Endothelial cell of umbilical vein (primary cell): ENCODE measurements at regions not wholly inside any gene's neighbourhood (a gene's known extent, or its start where the extent isn't known, plus 50 kb on each side); places are given as distances from the start of the nearest gene placed in this dataset.

Experiments
- EZH2 ChIP-seq: IDR thresholded peaks from 2 replicates; pipeline ENCODE4 v1.6.1; 2012; ENCODE audit warnings: borderline replicate concordance, low read depth, mild to moderate bottlenecking, moderate library complexity, low read length, inconsistent platforms; ENCODE audit not compliant: severe bottlenecking
- POLR2A ChIP-seq: IDR thresholded peaks from 2 replicates; pipeline ENCODE4 v1.6.1; 2012; ENCODE audit warnings: low read depth, mild to moderate bottlenecking, control low read depth, low read length
- POLR2AphosphoS5 ChIP-seq: IDR thresholded peaks from 2 replicates; pipeline ENCODE4 v1.6.1; 2012; ENCODE audit warnings: low read depth, mild to moderate bottlenecking, control low read depth, low read length, moderate library complexity; ENCODE audit not compliant: insufficient read depth
- TF ChIP-seq, protein P1 (sequence below), 2 donors: IDR thresholded peaks; 1 replicate in 1 of 2; 2 replicates in 1 of 2; pipeline ENCODE4 v1.5.1; 2011; ENCODE audit warnings: low read length in 2 of 2, mild to moderate bottlenecking in 2 of 2, moderate library complexity in 2 of 2, control low read depth in 1 of 2, inconsistent platforms in 1 of 2, low read depth in 1 of 2; ENCODE audit not compliant: insufficient read depth in 1 of 2; ENCODE audit errors: extremely low read depth in 1 of 2
- TF ChIP-seq, protein P2 (sequence below): IDR thresholded peaks from 2 replicates; pipeline ENCODE4 v1.6.1; 2011; ENCODE audit not compliant: insufficient read depth, insufficient read length

DNA sequence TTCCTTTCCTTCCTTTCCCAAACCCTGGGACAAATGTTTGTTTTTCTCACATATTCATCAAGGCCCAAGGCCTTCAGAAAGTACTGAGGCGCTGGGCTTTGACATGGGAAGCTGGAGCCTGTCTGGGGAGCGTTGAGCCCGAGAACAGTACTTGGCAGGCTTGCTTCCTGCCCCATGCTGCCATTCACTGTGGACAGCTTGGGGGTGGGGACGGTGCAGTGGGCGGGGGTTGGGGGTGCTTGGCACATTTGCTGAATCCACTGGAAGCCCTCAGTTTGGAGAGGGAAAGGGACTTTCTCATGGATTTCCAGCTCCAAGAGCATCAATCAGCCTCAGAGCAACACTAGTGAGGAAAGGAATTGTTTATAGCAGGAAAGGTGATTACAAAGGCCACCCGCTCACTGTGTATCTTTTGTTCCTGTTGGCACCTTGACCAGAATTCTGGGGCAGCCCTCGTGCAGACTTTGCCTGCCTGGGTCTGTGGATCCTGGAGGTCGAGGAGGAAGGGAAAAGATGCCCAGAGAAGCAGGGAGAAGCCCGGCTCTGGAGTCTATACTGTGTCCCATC is 199.8 kb upstream of the RGMA start:
- TF ChIP-seq, protein P1, sequence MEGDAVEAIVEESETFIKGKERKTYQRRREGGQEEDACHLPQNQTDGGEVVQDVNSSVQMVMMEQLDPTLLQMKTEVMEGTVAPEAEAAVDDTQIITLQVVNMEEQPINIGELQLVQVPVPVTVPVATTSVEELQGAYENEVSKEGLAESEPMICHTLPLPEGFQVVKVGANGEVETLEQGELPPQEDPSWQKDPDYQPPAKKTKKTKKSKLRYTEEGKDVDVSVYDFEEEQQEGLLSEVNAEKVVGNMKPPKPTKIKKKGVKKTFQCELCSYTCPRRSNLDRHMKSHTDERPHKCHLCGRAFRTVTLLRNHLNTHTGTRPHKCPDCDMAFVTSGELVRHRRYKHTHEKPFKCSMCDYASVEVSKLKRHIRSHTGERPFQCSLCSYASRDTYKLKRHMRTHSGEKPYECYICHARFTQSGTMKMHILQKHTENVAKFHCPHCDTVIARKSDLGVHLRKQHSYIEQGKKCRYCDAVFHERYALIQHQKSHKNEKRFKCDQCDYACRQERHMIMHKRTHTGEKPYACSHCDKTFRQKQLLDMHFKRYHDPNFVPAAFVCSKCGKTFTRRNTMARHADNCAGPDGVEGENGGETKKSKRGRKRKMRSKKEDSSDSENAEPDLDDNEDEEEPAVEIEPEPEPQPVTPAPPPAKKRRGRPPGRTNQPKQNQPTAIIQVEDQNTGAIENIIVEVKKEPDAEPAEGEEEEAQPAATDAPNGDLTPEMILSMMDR (IDR thresholded peaks at IDR 0.05; ENCODE audit: extremely low read depth in 1 of 2, insufficient read depth in 1 of 2, low read depth in 1 of 2, low read length in 2 of 2) = no peak
- TF ChIP-seq POLR2AphosphoS5 = no peak
- TF ChIP-seq, protein P2, sequence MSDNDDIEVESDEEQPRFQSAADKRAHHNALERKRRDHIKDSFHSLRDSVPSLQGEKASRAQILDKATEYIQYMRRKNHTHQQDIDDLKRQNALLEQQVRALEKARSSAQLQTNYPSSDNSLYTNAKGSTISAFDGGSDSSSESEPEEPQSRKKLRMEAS = no peak
- no peak for TF ChIP-seq EZH2
- no peak for TF ChIP-seq POLR2A
